ENCODE measurements at regions not wholly inside any gene's neighbourhood (a gene's known extent, or its start where the extent isn't known, plus 50 kb on each side); places are given as distances from the start of the nearest gene placed in this dataset.

DNA sequence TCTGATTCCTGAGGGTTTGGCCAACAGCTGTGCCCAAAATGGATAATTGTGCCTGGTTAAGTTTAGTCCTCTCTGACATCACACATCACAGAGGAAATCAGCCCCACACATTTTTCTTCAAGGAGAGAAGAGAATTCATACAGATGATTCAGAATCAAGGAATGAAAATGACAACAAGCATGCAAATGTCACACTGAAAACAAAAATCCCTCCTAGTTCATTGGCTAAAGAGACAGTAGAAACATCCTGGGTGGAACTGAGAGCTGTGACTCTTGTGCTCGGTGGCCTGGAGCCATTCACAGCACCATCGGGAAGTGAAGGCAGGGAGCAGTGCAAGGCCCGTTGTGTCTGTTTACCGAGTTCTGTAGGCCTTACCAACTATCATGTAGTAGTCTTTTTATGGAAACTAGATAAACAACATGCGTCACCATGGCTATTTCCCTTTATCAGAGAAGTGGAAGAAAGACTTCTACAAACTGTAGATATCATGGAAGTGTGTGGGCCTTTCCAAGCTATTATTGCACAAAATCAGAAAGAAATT is 81.7 kb upstream of the TENT5A start:
- Mint-ChIP-seq H3K4me3 (no peak overlapping the region), H3K36me3 (ENCODE audit: low read depth) (no peaks in the 10 kb centered on the region), H3K27me3 (no peaks in the 10 kb centered on the region), H3K27ac (no peak overlapping the region), H3K4me1 (no peaks in the 10 kb centered on the region), H3K9me3 (no peaks in the 10 kb centered on the region)
- POLR2A ChIA-PET, result no interaction called here
- CTCF ChIA-PET, result no interaction called here
- no peak for DNase-seq

DNA sequence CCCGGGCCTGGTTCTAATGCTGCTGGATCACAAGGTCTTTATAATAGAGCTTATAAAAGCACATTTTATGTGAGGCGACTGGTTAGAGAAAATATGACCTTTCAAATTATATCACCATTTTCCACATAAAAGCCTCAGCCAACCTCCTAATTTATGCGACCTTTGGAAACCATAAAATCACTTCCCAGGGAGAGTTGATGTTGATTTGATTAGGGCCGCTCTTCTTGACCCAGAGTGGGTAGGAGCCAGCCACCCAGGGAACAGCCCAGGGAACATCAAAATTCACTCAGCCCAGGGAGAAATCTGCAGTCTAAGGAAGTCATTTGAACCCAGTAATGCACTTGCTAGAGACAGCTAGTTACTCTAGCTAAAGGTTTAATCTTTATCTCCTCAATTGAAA is 79.8 kb upstream of the TENT5A start:
- no peak overlapping the region for H3K27ac Mint-ChIP-seq
- POLR2A ChIA-PET, result no interaction called here

DNA sequence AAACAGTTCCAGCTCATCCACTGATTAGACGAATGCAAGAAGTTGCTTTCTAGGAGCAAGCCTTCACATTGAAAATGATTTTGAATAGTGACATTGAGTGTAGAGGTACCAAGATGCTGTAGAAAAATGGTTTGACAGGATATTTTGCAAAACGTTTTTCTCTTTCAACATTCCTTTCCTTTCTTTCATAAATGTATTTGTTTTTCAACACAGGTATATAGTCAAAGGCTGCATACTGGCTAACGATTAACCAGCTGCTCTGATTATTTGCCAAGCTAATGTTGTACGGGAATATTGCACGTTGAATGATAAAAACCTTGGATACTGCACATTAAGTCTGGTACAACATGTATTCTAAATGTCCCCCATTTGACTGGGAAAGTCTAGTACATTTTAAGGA is 78.8 kb upstream of the TENT5A start:
- no peak overlapping the region for H3K4me3 Mint-ChIP-seq
- CTCF ChIA-PET, result no interaction called here
- no peaks in the 10 kb centered on the region for H3K9me3 Mint-ChIP-seq
- POLR2A ChIA-PET, result interaction anchor here (0.9 kb wide), 1 partner anchor 42 kb away, joined by 3 read pairs; no protein-coding TSS in a partner anchor
- no peaks in the 10 kb centered on the region for H3K27me3 Mint-ChIP-seq
- no peaks in the 10 kb centered on the region for H3K36me3 Mint-ChIP-seq (ENCODE audit: low read depth)
- no peaks in the 10 kb centered on the region for H3K4me1 Mint-ChIP-seq
- DNase-seq, result no peak
- no peak overlapping the region for H3K27ac Mint-ChIP-seq

More for the DNA sequence above, 79.8 kb upstream of the TENT5A start:
- no peak overlapping the region for H3K4me3 Mint-ChIP-seq
- no peaks in the 10 kb centered on the region for H3K4me1 Mint-ChIP-seq
- H3K9me3 Mint-ChIP-seq, result no peaks in the 10 kb centered on the region
- DNase-seq, result no peak
- CTCF ChIA-PET, result no interaction called here
- no peaks in the 10 kb centered on the region for H3K36me3 Mint-ChIP-seq (ENCODE audit: low read depth)
- no peaks in the 10 kb centered on the region for H3K27me3 Mint-ChIP-seq

DNA sequence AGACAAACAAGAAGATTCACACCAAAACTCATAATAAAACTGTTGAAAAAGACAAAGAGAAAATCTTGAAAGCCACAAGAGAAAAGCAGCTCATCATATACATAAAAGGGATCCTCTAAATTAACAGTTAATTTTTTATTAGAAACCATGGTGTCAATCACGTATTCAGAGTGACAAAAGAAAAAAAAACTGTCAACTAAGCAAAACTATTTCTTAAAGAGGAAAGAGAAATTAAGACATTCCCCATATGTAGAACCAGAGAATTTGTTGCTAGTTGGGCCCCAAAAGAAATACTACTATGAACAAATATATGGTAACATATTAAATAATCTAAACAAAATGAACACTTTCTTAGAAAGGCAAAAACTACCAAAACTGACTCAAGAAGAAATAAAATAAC is 74.3 kb upstream of the TENT5A start:
- POLR2A ChIA-PET, result no interaction called here
- DNase-seq, result no peak
- peaks cover 8% of the 10 kb centered on the region for H3K27me3 Mint-ChIP-seq
- H3K4me1 Mint-ChIP-seq, result no peaks in the 10 kb centered on the region
- no peak overlapping the region for H3K4me3 Mint-ChIP-seq
- H3K27ac Mint-ChIP-seq, result no peak overlapping the region
- H3K9me3 Mint-ChIP-seq, result no peaks in the 10 kb centered on the region
- no peaks in the 10 kb centered on the region for H3K36me3 Mint-ChIP-seq (ENCODE audit: low read depth)
- CTCF ChIA-PET, result no interaction called here

DNA sequence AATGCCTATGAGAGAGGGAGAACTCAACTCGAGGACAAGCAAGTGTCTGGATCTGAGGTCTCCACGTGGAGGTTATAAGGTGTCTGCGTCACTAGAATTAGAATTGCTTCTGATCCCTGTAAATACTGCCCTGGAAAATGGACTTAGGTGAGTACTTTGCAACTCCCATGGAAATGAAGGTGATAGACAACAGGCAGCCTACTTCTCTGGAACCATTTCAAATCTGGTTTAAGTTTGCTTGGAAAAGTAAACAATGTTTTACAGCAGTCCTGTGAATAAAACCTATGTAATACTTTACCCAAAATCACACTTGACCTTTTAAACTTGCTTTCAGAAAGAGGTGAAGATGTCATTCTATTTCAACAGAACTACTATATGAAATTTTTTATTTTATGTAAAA is 70.1 kb upstream of the TENT5A start:
- Mint-ChIP-seq H3K27me3 (peaks cover 8% of the 10 kb centered on the region), H3K4me3 (no peak overlapping the region), H3K4me1 (peaks cover 14% of the 10 kb centered on the region), H3K9me3 (no peaks in the 10 kb centered on the region), H3K36me3 (ENCODE audit: low read depth) (no peaks in the 10 kb centered on the region), H3K27ac (no peak overlapping the region)
- POLR2A ChIA-PET, result no interaction called here
- DNase-seq, result no peak
- CTCF ChIA-PET, result no interaction called here

DNA sequence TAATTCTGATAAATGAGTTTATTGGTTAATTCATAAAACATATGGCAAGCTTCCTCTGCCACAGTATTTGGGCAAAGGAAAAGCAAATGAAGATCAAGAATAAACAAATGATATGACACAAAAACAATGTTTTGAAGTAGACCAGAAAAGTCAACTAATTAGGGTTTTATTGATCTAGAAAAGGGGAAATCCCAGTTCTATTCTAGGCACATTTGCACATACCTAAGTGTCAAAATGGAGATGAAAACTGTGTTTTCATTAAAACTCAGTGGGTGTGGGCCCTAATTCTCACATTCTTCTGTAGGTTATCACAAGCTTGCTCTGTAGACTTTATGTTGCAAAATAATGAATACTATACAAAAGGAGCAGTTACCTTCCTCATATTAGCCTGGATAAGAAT is 69.0 kb upstream of the TENT5A start:
- Mint-ChIP-seq H3K27me3 (peaks cover 8% of the 10 kb centered on the region), H3K36me3 (ENCODE audit: low read depth) (no peaks in the 10 kb centered on the region), H3K9me3 (no peaks in the 10 kb centered on the region), H3K4me3 (no peak overlapping the region), H3K27ac (no peak overlapping the region), H3K4me1 (peaks cover 14% of the 10 kb centered on the region)
- CTCF ChIA-PET, result no interaction called here
- POLR2A ChIA-PET, result no interaction called here
- DNase-seq, result no peak

DNA sequence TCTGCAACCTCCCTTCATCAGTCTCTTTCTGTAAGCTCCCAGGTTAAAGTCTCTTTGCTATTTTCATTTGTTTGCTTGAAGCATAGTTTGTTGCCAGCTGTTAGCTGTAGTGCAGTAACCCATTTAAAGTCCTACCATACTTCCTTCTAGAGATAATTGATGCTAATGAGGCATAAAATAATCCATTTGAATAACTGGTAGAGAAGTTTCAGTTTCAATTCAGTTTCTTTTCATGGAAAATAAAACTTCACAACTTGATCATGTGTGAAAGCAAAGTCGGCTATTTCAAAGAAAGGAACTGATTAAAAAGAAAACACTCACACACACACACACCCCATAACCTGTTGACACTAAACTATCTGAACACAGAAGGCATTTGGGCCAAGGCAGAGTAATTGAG is 68.5 kb upstream of the TENT5A start:
- H3K36me3 Mint-ChIP-seq (ENCODE audit: low read depth), result no peaks in the 10 kb centered on the region
- H3K4me1 Mint-ChIP-seq, result peaks cover 14% of the 10 kb centered on the region
- DNase-seq, result no peak
- H3K9me3 Mint-ChIP-seq, result no peaks in the 10 kb centered on the region
- ChIA-PET CTCF (no interaction called here), POLR2A (no interaction called here)
- H3K4me3 Mint-ChIP-seq, result no peak overlapping the region
- peaks cover 8% of the 10 kb centered on the region for H3K27me3 Mint-ChIP-seq
- peak overlapping the region; percentile 32 for H3K27ac Mint-ChIP-seq

DNA sequence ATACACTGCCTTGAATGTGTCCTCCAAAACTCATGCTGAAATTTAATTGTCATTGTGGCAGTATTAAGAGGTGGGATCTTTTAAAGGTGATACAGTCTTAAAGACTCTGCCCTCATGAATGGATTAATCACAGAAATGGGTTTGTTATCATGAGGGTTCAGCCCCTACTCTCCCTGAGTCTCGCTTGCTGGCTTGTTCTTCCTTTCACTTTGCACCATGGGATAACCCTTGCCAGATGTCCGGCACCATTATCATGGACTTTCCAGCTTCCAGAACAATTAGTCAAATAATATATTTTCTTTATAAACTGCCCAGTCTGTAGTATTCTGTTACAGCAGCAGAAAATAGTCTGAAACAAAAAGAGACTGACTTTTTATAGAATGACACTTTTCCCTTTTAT is 67.9 kb upstream of the TENT5A start:
- POLR2A ChIA-PET, result no interaction called here
- peaks cover 14% of the 10 kb centered on the region for H3K4me1 Mint-ChIP-seq
- DNase-seq, result no peak
- no peaks in the 10 kb centered on the region for H3K9me3 Mint-ChIP-seq
- H3K27ac Mint-ChIP-seq, result no peak overlapping the region
- H3K4me3 Mint-ChIP-seq, result no peak overlapping the region
- peaks cover 8% of the 10 kb centered on the region for H3K27me3 Mint-ChIP-seq
- no peaks in the 10 kb centered on the region for H3K36me3 Mint-ChIP-seq (ENCODE audit: low read depth)
- CTCF ChIA-PET, result no interaction called here

DNA sequence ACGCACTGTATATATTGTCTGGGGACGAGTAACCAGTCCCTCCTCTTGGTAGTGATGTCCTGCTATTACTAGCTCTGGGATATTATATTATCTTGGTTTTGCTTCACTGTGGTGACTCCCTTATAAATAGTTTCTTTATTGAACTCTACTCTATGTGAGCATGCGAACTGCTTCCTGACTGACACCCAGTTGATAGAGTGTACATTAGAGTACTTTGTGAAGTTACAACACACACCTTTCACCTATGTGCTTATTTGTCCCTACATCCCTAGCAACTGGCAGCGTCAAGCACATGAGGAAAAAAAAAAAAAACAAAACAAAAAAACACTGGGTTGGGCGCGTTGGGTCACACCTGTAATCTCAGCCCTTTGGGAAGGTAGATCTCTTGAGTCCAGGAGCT is 67.3 kb upstream of the TENT5A start:
- DNase-seq, result no peak

DNA sequence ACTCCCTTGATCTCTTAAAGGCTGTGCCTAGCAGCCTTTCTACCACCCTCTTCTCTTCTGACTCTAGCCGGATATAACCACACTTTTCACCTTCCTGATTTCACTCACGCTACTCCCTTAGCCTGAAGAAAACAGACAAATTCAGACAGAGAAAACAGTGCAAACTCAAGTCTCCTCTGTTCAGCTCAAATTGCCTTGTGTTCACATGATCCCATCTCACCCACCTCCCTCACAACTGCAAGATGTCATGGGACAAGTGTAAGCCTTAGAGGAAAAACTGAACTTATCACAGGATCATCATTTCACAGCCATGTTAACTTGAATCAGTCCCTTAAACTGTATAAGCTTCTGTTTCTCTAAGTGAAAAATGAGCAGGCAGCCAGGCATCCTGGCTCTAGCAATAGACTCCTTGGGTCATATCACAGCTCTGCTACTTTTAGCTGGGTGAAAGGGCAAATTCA is 66.5 kb upstream of the TENT5A start:
- no peak for DNase-seq
- CTCF ChIA-PET, result no interaction called here
- Mint-ChIP-seq H3K9me3 (no peaks in the 10 kb centered on the region), H3K4me1 (peaks cover 14% of the 10 kb centered on the region), H3K36me3 (ENCODE audit: low read depth) (no peaks in the 10 kb centered on the region), H3K27ac (peak overlapping the region; percentile 5), H3K4me3 (no peak overlapping the region), H3K27me3 (peaks cover 7% of the 10 kb centered on the region)
- POLR2A ChIA-PET, result no interaction called here

More for the DNA sequence above, 67.3 kb upstream of the TENT5A start:
- Mint-ChIP-seq H3K36me3 (ENCODE audit: low read depth) (no peaks in the 10 kb centered on the region), H3K27ac (no peak overlapping the region), H3K9me3 (no peaks in the 10 kb centered on the region), H3K27me3 (peaks cover 8% of the 10 kb centered on the region), H3K4me1 (peaks cover 14% of the 10 kb centered on the region), H3K4me3 (no peak overlapping the region)
- CTCF ChIA-PET, result no interaction called here
- POLR2A ChIA-PET, result no interaction called here

DNA sequence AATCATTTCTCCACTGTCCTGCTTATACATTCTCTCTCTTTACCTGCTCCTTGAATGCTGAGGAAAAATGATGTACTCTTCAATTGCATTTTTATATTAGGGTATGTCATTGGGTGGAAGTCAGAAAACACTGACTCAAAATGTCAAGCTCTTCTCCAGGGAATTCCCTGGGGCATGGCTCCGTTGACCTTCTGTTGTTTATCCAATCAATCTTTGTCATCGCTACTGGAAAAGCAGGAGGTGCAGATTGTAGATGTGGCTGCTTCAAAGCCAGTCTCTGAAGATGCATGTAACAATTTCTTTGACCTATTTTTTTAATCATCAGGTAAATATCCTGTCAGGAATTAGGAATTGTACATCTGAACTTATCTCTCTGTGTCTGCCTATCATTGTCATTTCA is 63.9 kb upstream of the TENT5A start:
- no peak overlapping the region for H3K4me3 Mint-ChIP-seq
- H3K4me1 Mint-ChIP-seq, result peaks cover 16% of the 10 kb centered on the region
- CTCF ChIA-PET, result no interaction called here
- no peak overlapping the region for H3K27ac Mint-ChIP-seq
- peaks cover 12% of the 10 kb centered on the region for H3K27me3 Mint-ChIP-seq
- DNase-seq, result no peak
- H3K36me3 Mint-ChIP-seq (ENCODE audit: low read depth), result no peaks in the 10 kb centered on the region
- H3K9me3 Mint-ChIP-seq, result no peaks in the 10 kb centered on the region
- POLR2A ChIA-PET, result no interaction called here

DNA sequence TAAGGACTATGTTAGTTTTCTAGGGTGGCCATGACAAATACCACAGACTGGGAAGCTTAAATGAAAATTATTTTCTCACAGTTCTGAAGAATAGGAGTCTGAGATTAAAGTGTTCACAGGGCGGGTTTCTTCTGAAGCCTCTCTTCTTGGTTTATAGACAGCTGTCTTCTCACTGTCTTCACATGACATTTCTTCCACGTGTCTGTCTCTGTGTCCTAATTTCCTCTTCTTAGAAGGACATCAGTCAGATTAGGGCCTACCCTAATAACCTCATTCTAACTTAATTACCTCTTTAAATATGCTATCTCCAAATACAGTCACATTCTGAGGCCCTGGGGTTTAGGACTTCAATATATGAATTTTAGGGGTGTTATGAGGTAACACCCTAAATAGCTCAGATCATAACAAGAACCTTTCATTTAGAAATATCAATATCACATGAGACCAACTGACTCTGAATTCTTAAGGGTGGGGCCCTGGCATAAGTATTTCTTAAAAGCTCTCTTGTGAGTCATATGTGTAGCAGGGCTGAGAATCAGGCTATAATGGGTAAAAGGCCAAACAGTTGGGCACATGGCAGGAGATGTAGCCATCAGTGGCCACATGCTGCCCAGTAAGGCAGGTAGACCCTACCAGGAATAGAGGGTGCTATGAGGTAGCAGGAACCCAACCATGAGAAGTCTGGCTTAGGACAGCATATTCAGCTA is 62.0 kb upstream of the TENT5A start:
- Mint-ChIP-seq H3K36me3 (ENCODE audit: low read depth) (no peaks in the 10 kb centered on the region), H3K27me3 (peaks cover 19% of the 10 kb centered on the region), H3K27ac (no peak overlapping the region), H3K4me3 (no peak overlapping the region), H3K4me1 (peaks cover 7% of the 10 kb centered on the region), H3K9me3 (no peaks in the 10 kb centered on the region)
- no peak for DNase-seq
- CTCF ChIA-PET, result no interaction called here
- POLR2A ChIA-PET, result no interaction called here

DNA sequence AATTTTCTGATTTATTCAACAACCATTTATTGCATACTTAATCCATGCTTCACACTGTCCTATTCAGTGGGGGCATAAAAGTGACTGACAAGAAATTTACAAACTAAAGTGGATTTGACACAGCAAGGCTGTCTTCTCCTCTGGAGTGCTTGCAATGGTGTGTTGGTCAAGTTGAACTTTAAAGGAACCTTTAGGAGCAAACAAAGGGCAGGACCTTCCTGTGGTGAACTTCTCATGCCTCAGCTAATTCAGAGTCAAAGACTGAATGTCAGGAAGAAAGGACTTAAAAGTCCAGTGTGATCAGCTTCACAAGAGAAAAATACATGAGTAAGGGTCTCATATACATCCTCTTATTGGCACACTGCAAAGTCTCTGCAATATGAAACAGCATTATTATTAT is 60.8 kb upstream of the TENT5A start:
- POLR2A ChIA-PET, result no interaction called here
- Mint-ChIP-seq H3K27ac (no peak overlapping the region), H3K27me3 (peaks cover 19% of the 10 kb centered on the region), H3K4me3 (no peak overlapping the region), H3K36me3 (ENCODE audit: low read depth) (no peaks in the 10 kb centered on the region), H3K9me3 (no peaks in the 10 kb centered on the region), H3K4me1 (peaks cover 2% of the 10 kb centered on the region)
- CTCF ChIA-PET, result no interaction called here
- DNase-seq, result no peak

DNA sequence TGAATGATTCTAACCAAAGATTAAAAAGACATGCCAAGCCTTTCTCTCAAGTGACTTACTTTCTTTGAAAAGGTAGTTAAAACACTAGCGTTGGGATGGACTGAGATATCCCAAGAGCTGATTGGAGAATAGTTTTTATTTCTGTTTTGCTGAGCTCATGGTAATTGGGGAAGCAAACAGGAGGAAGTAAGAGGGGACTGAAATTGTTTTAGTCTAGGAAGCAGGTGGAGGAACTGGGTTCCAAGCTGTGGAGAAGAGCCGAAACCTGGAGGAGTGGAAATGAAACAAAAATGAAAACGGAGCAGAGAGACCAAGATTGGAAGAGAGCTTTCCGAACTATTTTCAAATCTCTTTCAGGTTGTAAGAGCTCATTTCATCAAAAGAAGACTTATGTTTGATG is 59.9 kb upstream of the TENT5A start:
- Mint-ChIP-seq H3K4me3 (peak overlapping the region; percentile 11), H3K27me3 (peaks cover 19% of the 10 kb centered on the region), H3K27ac (no peak overlapping the region), H3K36me3 (ENCODE audit: low read depth) (no peaks in the 10 kb centered on the region), H3K4me1 (peaks cover 2% of the 10 kb centered on the region), H3K9me3 (no peaks in the 10 kb centered on the region)
- POLR2A ChIA-PET, result no interaction called here
- DNase-seq, result no peak
- CTCF ChIA-PET, result no interaction called here
